HepG2 (cell line): ENCODE measurements at regions not wholly inside any gene's neighbourhood (a gene's known extent, or its start where the extent isn't known, plus 50 kb on each side); places are given as distances from the start of the nearest gene placed in this dataset.

Source experiments
- ARID3A ChIP-seq: IDR thresholded peaks from 2 replicates; pipeline ENCODE4 v1.6.1; 2012; ENCODE audit warnings: low read depth, low read length, improper control_type of control experiment
- ARID5B ChIP-seq: IDR thresholded peaks from 2 replicates; pipeline ENCODE4 v1.4.0; 2020; ENCODE audit warnings: mild to moderate bottlenecking, missing genetic modification reagents
- ARNT ChIP-seq: fragments of 450-650 bp; IDR thresholded peaks from 2 replicates; pipeline ENCODE4 v1.6.1; 2017
- EP300 ChIP-seq, 3 experiments: sonication (generic) in 1 of 3; formaldehyde crosslinking in 1 of 3; IDR thresholded peaks; 2 replicates each; pipeline versions ENCODE4 v1.5.1 to v1.6.1; 2011 to 2020; ENCODE audit warnings: low read depth in 2 of 3, low read length in 2 of 3, borderline replicate concordance in 1 of 3, improper control_type of control experiment in 1 of 3, mild to moderate bottlenecking in 1 of 3, missing genetic modification reagents in 1 of 3, moderate library complexity in 1 of 3
- MAFK ChIP-seq, 2 experiments: IDR thresholded peaks in 1 of 2; conservative IDR thresholded peaks in 1 of 2; 2 replicates each; pipeline ENCODE4 v1.6.1; 2011; ENCODE audit warnings: improper control_type of control experiment in 2 of 2, low read length in 2 of 2
- MEF2D ChIP-seq: sonication (generic); formaldehyde crosslinking; IDR thresholded peaks from 2 replicates; pipeline ENCODE4 v1.5.1; 2020; ENCODE audit warnings: mild to moderate bottlenecking, missing genetic modification reagents
- MTF1 ChIP-seq: sonication (generic); formaldehyde crosslinking; IDR thresholded peaks from 2 replicates; pipeline ENCODE4 v1.5.0; 2020; ENCODE audit warnings: missing genetic modification reagents
- NCOR1 ChIP-seq: fragments of 200-600 bp; sonication (generic); IDR thresholded peaks from 2 replicates; pipeline ENCODE4 v1.7.0; 2017; ENCODE audit warnings: antibody characterized with exemption, low read length, borderline replicate concordance
- PAXIP1 ChIP-seq: sonication (generic); formaldehyde crosslinking; conservative IDR thresholded peaks from 2 replicates; pipeline ENCODE4 v1.4.0; 2020; ENCODE audit warnings: mild to moderate bottlenecking, missing genetic modification reagents, moderate library complexity
- PPARG ChIP-seq: conservative IDR thresholded peaks from 2 replicates; pipeline ENCODE4 v1.6.1; 2016; ENCODE audit warnings: missing biosample characterization, missing genetic modification reagents
- SPEN ChIP-seq: sonication (generic); formaldehyde crosslinking; IDR thresholded peaks from 2 replicates; pipeline ENCODE4 v1.5.1; 2020; ENCODE audit warnings: low read depth, mild to moderate bottlenecking, missing genetic modification reagents
- TBX2 ChIP-seq: sonication (generic); formaldehyde crosslinking; IDR thresholded peaks from 2 replicates; pipeline ENCODE4 v1.5.0; 2020; ENCODE audit warnings: missing genetic modification reagents, mild to moderate bottlenecking, borderline replicate concordance
- ZNF644 ChIP-seq: IDR thresholded peaks from 2 replicates; pipeline ENCODE4 v1.6.1; 2016; ENCODE audit warnings: low read depth
- ZNF788 ChIP-seq: sonication (generic); formaldehyde crosslinking; IDR thresholded peaks from 2 replicates; pipeline ENCODE4 v1.5.0; 2020; ENCODE audit warnings: mild to moderate bottlenecking, missing genetic modification reagents, borderline replicate concordance
- ZUFSP ChIP-seq: sonication (generic); formaldehyde crosslinking; IDR thresholded peaks from 2 replicates; pipeline ENCODE4 v1.9.0; 2021; ENCODE audit warnings: missing genetic modification reagents, mild to moderate bottlenecking, borderline replicate concordance

- 0 out of 4 replicates have a peak, but pooled peaks of 1 of the 2 experiments have one; percentile 7 for TF ChIP-seq MAFK (conservative IDR thresholded peaks at IDR 0.05 in 1 of 2, IDR thresholded peaks at IDR 0.05 in 1 of 2; ENCODE audit: low read length in 2 of 2)
- 0 out of 2 replicates have a peak, but pooled peaks have one; percentile 46 for TF ChIP-seq ZNF644 (CRISPR knock-in tag)
- 0 out of 2 replicates have a peak, but pooled peaks have one; percentile 9 for TF ChIP-seq ZNF788 (CRISPR knock-in tag)
- 0 out of 2 replicates have a peak, but pooled peaks have one; percentile 10 for TF ChIP-seq SPEN (CRISPR knock-in tag)
- peak; percentile 37; the same call in 1 of the 2 replicates for TF ChIP-seq TBX2 (CRISPR knock-in tag)
- TF ChIP-seq PPARG (CRISPR knock-in tag): peak; percentile 84
- peak; percentile 65 for TF ChIP-seq NCOR1
- peak; percentile 55; the same call in 1 of the 2 replicates for TF ChIP-seq ARID5B (CRISPR knock-in tag)
- peak in 1 of 2 experiments; percentile 75; a peak in 2 of 4 replicates for TF ChIP-seq EP300 (IDR thresholded peaks at IDR 0.05; ENCODE audit: low read depth in 2 of 2, low read length in 2 of 2)
- no peak for TF ChIP-seq EP300 (CRISPR knock-in tag; IDR thresholded peaks at IDR 0.05; ENCODE audit: borderline replicate concordance)
- no peak for TF ChIP-seq ZUFSP (CRISPR knock-in tag)
- TF ChIP-seq ARID3A: peak; percentile 39; the same call in 1 of the 2 replicates
- TF ChIP-seq PAXIP1 (CRISPR knock-in tag): peak; percentile 77
- peak; percentile 55; the same call in 1 of the 2 replicates for TF ChIP-seq MEF2D (CRISPR knock-in tag)
- TF ChIP-seq MTF1 (CRISPR knock-in tag): no peak
- TF ChIP-seq ARNT: no peak
These were observed 98.6 kb upstream of the DAP start (continued) for GRCh38 chr5:10859393-10860195.
